H9 (cell line): ENCODE measurements at regions not wholly inside any gene's neighbourhood (a gene's known extent, or its start where the extent isn't known, plus 50 kb on each side); places are given as distances from the start of the nearest gene placed in this dataset.

Source experiments
- DNase-seq: peaks from one replicate; pipeline ENCODE4 v3.0.0-alpha.2; 2017
- H2AFZ ChIP-seq: one replicate; pipeline ENCODE4 v1.6.1; 2013; ENCODE audit warnings: mild to moderate bottlenecking, low read length, control low read depth, moderate library complexity
- H2AK5ac ChIP-seq: 2 replicates; pipeline ENCODE4 v1.6.1; 2013; ENCODE audit warnings: low read length, control low read depth, mixed read lengths; ENCODE audit not compliant: insufficient read length
- H2BK120ac ChIP-seq: one replicate; pipeline ENCODE4 v1.6.1; 2013; ENCODE audit warnings: low read depth, mild to moderate bottlenecking, low read length, control low read depth, inconsistent platforms; ENCODE audit not compliant: poor library complexity, severe bottlenecking
- H2BK12ac ChIP-seq: 2 replicates; pipeline ENCODE4 v1.6.1; 2013; ENCODE audit warnings: low read length, control low read depth, mixed read lengths, low read depth; ENCODE audit not compliant: insufficient read length
- H2BK15ac ChIP-seq: 2 replicates; pipeline ENCODE4 v1.6.1; 2013; ENCODE audit warnings: low read depth, low read length, control low read depth
- H2BK20ac ChIP-seq: one replicate; pipeline ENCODE4 v1.6.1; 2013; ENCODE audit warnings: low read depth, mild to moderate bottlenecking, low read length, control low read depth, inconsistent platforms; ENCODE audit not compliant: poor library complexity, severe bottlenecking
- H2BK5ac ChIP-seq: 2 replicates; pipeline ENCODE4 v1.6.1; 2013; ENCODE audit warnings: low read length, control low read depth, mixed read lengths; ENCODE audit not compliant: insufficient read length
- H3K14ac ChIP-seq: 2 replicates; pipeline ENCODE4 v1.6.1; 2013; ENCODE audit warnings: low read length, control low read depth; ENCODE audit not compliant: insufficient read depth
- H3K18ac ChIP-seq: 2 replicates; pipeline ENCODE4 v1.6.1; 2013; ENCODE audit warnings: low read depth, mild to moderate bottlenecking, mixed read lengths, low read length, control low read depth; ENCODE audit not compliant: insufficient read length
- H3K23ac ChIP-seq: 2 replicates; pipeline ENCODE4 v1.6.1; 2013; ENCODE audit warnings: low read length, control low read depth, mixed read lengths, low read depth; ENCODE audit not compliant: insufficient read length
- H3K23me2 ChIP-seq: 2 replicates; pipeline ENCODE4 v1.6.1; 2013; ENCODE audit warnings: low read depth, mild to moderate bottlenecking, mixed read lengths, low read length, control low read depth; ENCODE audit not compliant: insufficient read length, poor library complexity, severe bottlenecking
- H3K27ac ChIP-seq: 2 replicates; pipeline ENCODE4 v1.5.1; 2013; ENCODE audit warnings: low read length, control low read depth, mixed read lengths, low read depth; ENCODE audit not compliant: insufficient read length
- H3K27me3 ChIP-seq: 2 replicates; pipeline ENCODE4 v1.6.1; 2013; ENCODE audit warnings: low read length, control low read depth, inconsistent platforms; ENCODE audit not compliant: insufficient read depth
- H3K4ac ChIP-seq: 2 replicates; pipeline ENCODE4 v1.6.1; 2013; ENCODE audit warnings: low read depth, mild to moderate bottlenecking, control low read depth, inconsistent platforms, low read length, moderate library complexity
- H3K4me1 ChIP-seq: 2 replicates; pipeline ENCODE4 v1.6.1; 2013; ENCODE audit warnings: low read length, control low read depth, inconsistent platforms; ENCODE audit not compliant: insufficient read depth
- H3K4me2 ChIP-seq: 2 replicates; pipeline ENCODE4 v1.6.1; 2013; ENCODE audit warnings: low read length, control low read depth, mixed read lengths; ENCODE audit not compliant: insufficient read length, insufficient read depth
- H3K56ac ChIP-seq: 2 replicates; pipeline ENCODE4 v1.6.1; 2013; ENCODE audit warnings: low read depth, mild to moderate bottlenecking, mixed read lengths, low read length, control low read depth; ENCODE audit not compliant: insufficient read length
- H3K79me1 ChIP-seq: 2 replicates; pipeline ENCODE4 v1.6.1; 2013; ENCODE audit warnings: low read depth, mild to moderate bottlenecking, moderate library complexity, low read length, control low read depth, inconsistent platforms; ENCODE audit not compliant: insufficient read depth, poor library complexity, severe bottlenecking
- H3K79me2 ChIP-seq: 2 replicates; pipeline ENCODE4 v1.6.1; 2013; ENCODE audit warnings: low read length, control low read depth, inconsistent platforms; ENCODE audit not compliant: insufficient read depth
- H3K9ac ChIP-seq: 2 replicates; pipeline ENCODE4 v1.6.1; 2013; ENCODE audit warnings: low read length, control low read depth, mixed read lengths; ENCODE audit not compliant: insufficient read length; ENCODE audit errors: extremely low read depth
- H3K9me3 ChIP-seq: one replicate; pipeline ENCODE4 v1.6.1; 2013; ENCODE audit warnings: low read depth, low read length, inconsistent platforms; ENCODE audit not compliant: control insufficient read depth
- H3T11ph ChIP-seq: one replicate; pipeline ENCODE4 v1.6.1; 2013; ENCODE audit warnings: mild to moderate bottlenecking, low read length, control low read depth, inconsistent platforms
- H4K20me1 ChIP-seq: one replicate; pipeline ENCODE4 v1.6.1; 2013; ENCODE audit not compliant: control insufficient read depth, insufficient read length, insufficient read depth
- H4K5ac ChIP-seq: 2 replicates; pipeline ENCODE4 v1.6.1; 2013; ENCODE audit warnings: low read depth, mild to moderate bottlenecking, mixed read lengths, low read length, control low read depth; ENCODE audit not compliant: insufficient read length
- H4K8ac ChIP-seq: replicated peaks from 2 replicates; pipeline ENCODE4 v1.6.1; 2013; ENCODE audit warnings: low read length, control low read depth, mixed read lengths, low read depth; ENCODE audit not compliant: insufficient read length
- H4K91ac ChIP-seq: 2 replicates; pipeline ENCODE4 v1.6.1; 2013; ENCODE audit warnings: low read depth, mild to moderate bottlenecking, moderate library complexity, mixed read lengths, low read length, control low read depth; ENCODE audit not compliant: insufficient read length
- H3K27ac Mint-ChIP-seq, 3 experiments: 2 replicates in 2 of 3; 3 replicates in 1 of 3; pipeline ENCODE4 v1.8.0; 2020 to 2021; ENCODE audit warnings: mixed read lengths in 3 of 3, mild to moderate bottlenecking in 1 of 3, moderate library complexity in 1 of 3
- H3K27me3 Mint-ChIP-seq: 2 replicates; pipeline ENCODE4 v1.8.0; 2021; ENCODE audit warnings: low read depth, mild to moderate bottlenecking, moderate library complexity, mixed read lengths
- H3K36me3 Mint-ChIP-seq, 3 experiments: 2 replicates in 2 of 3; 3 replicates in 1 of 3; pipeline ENCODE4 v1.8.0; 2020 to 2021; ENCODE audit warnings: low read depth in 3 of 3, mixed read lengths in 3 of 3; ENCODE audit not compliant: insufficient read depth in 1 of 3
- H3K4me1 Mint-ChIP-seq, 2 experiments: 2 replicates each; pipeline ENCODE4 v1.8.0; 2020; ENCODE audit warnings: mixed read lengths in 2 of 2
- H3K4me3 Mint-ChIP-seq, 2 experiments: 2 replicates in 1 of 2; 3 replicates in 1 of 2; pipeline ENCODE4 v1.8.0; 2020 to 2021; ENCODE audit warnings: mild to moderate bottlenecking in 2 of 2, mixed read lengths in 2 of 2, moderate library complexity in 1 of 2
- H3K9me3 Mint-ChIP-seq, 2 experiments: 2 replicates in 1 of 2; 3 replicates in 1 of 2; pipeline ENCODE4 v1.8.0; 2020; ENCODE audit warnings: mild to moderate bottlenecking in 2 of 2, mixed read lengths in 2 of 2, moderate library complexity in 1 of 2
- CTCF ChIP-seq: fragments of 200-600 bp; sonication (generic); conservative IDR thresholded peaks from 3 replicates; pipeline ENCODE4 v1.8.0; 2021; ENCODE audit warnings: antibody characterized with exemption, mild to moderate bottlenecking
- WGBS: extraction: QIAGEN DNeasy Blood & Tissue Kit; methylation state at CpG from one replicate; pipeline ENCODE4 v1.1.7; 2013; ENCODE audit warnings: missing lambda C conversion rate, low lambda C conversion rate, mixed read lengths; ENCODE audit not compliant: insufficient read length; ENCODE audit errors: extremely low coverage; 5-methylcytosine and 5-hydroxymethylcytosine counted together

GRCh38 chr16:48916566-48916965, 306.6 kb upstream of the N4BP1 start:
- Histone ChIP-seq H2BK15ac (no peak overlapping the region), H3K4me2 (no peak overlapping the region)

More at GRCh38 chr16:48916566-48916965, 306.6 kb upstream of the N4BP1 start:
- Histone ChIP-seq H3K9ac (no peak overlapping the region), H4K8ac (no peak overlapping the region), H2AK5ac (no peak overlapping the region), H3K4ac (no peak overlapping the region), H2BK120ac (no peak overlapping the region), H3K18ac (no peak overlapping the region), H3K14ac (no peak overlapping the region), H3K27ac (no peak overlapping the region), H3K23me2 (no peaks in the 10 kb centered on the region), H3K56ac (no peak overlapping the region), H2BK12ac (no peak overlapping the region), H4K5ac (no peak overlapping the region), H3K9me3 (no peaks in the 10 kb centered on the region), H3K23ac (no peak overlapping the region), H2BK5ac (no peak overlapping the region), H3K4me1 (no peaks in the 10 kb centered on the region; the same call in 1 of the 2 replicates), H4K91ac (no peak overlapping the region), H2AFZ (no peak overlapping the region), H3K79me1 (no peaks in the 10 kb centered on the region), H3K27me3 (no peaks in the 10 kb centered on the region), H2BK20ac (no peak overlapping the region), H4K20me1 (no peaks in the 10 kb centered on the region), H3K79me2 (no peaks in the 10 kb centered on the region), H3T11ph (no peak overlapping the region)
- H3K36me3 Mint-ChIP-seq = no peaks in the 10 kb centered on the region
- H3K4me3 Mint-ChIP-seq = no peak overlapping the region
- peaks cover 2% of the 10 kb centered on the region; the same call in 1 of the 2 replicates for H3K27me3 Mint-ChIP-seq
- no peak overlapping the region for H3K27ac Mint-ChIP-seq
- WGBS = no CpG with 5 or more reads among the region's 1 CpG
- H3K9me3 Mint-ChIP-seq = no peaks in the 10 kb centered on the region; a peak in 1 of 5 replicates
- peaks cover 9 to 12% of the 10 kb centered on the region in 2 experiments for H3K4me1 Mint-ChIP-seq
- TF ChIP-seq CTCF = no peak
- DNase-seq = no peak
